Stomach (tissue), 8 donors: ENCODE measurements at regions not wholly inside any gene's neighbourhood (a gene's known extent, or its start where the extent isn't known, plus 50 kb on each side); places are given as distances from the start of the nearest gene placed in this dataset.

Experiments used
- DNase-seq, 2 donors: peaks; one replicate each; pipeline versions ENCODE4 v3.0.0 to v3.0.0-alpha.2; 2013 to 2019
- H3K27ac ChIP-seq, 5 donors: fragments of 200-600 bp in 4 of 5; sonication (generic) in 4 of 5; one replicate each; pipeline ENCODE4 v1.5.1; 2013 to 2019; ENCODE audit warnings: mild to moderate bottlenecking in 1 of 5, moderate library complexity in 1 of 5
- H3K27me3 ChIP-seq, 3 donors: fragments of 200-600 bp; sonication (generic); one replicate each; pipeline ENCODE4 v1.5.1; 2017 to 2019; ENCODE audit warnings: mixed run types in 1 of 3
- H3K36me3 ChIP-seq, 4 donors: fragments of 200-600 bp; sonication (generic); 1 replicate in 3 of 4; 2 replicates in 1 of 4; pipeline ENCODE4 v1.5.1; 2016 to 2019
- H3K4me1 ChIP-seq, 4 donors: fragments of 200-600 bp; sonication (generic); one replicate each; pipeline ENCODE4 v1.5.1; 2016 to 2019
- H3K4me3 ChIP-seq, 4 donors: fragments of 200-600 bp; sonication (generic) in 3 of 4; one replicate each; pipeline ENCODE4 v1.5.1; 2016 to 2019; ENCODE audit warnings: mild to moderate bottlenecking in 1 of 4
- H3K9me3 ChIP-seq, 4 donors: fragments of 200-600 bp; sonication (generic); one replicate each; pipeline ENCODE4 v1.5.1; 2016 to 2019
- CTCF ChIP-seq, 7 experiments: fragments of 450-650 bp in 4 of 7; fragments of 200-600 bp in 3 of 7; sonication (generic) in 3 of 7; IDR thresholded peaks; one replicate each; pipeline ENCODE4 v1.5.1; 2016 to 2019; ENCODE audit warnings: antibody characterized with exemption in 7 of 7, control low read depth in 2 of 7, mild to moderate bottlenecking in 1 of 7
- EP300 ChIP-seq: sonication (generic); formaldehyde crosslinking; IDR thresholded peaks from one replicate; pipeline ENCODE4 v1.6.1; 2017; ENCODE audit warnings: antibody characterized with exemption
- POLR2A ChIP-seq, 4 donors: fragments of 450-650 bp; IDR thresholded peaks; one replicate each; pipeline ENCODE4 v1.6.1; 2016; ENCODE audit warnings: antibody characterized with exemption in 4 of 4, control low read depth in 2 of 4, mild to moderate bottlenecking in 1 of 4, moderate library complexity in 1 of 4
- POLR2AphosphoS5 ChIP-seq, 3 donors: sonication (generic); formaldehyde crosslinking; IDR thresholded peaks; one replicate each; pipeline ENCODE4 v1.6.1; 2016; ENCODE audit warnings: antibody characterized with exemption in 3 of 3
- WGBS, 5 donors: extraction: QIAGEN DNeasy Blood & Tissue Kit in 3 of 5; methylation state at CpG; one replicate each; pipeline versions ENCODE4 v1.1.5 to v1.1.7; 2013 to 2018; 5-methylcytosine and 5-hydroxymethylcytosine counted together
- intact Hi-C: fragments of 100-400 bp; cut with DNase I; formaldehyde crosslinking; loops from one replicate; pipeline ENCODE4 v1.15.1; 2023; ENCODE audit warnings: low total_unique reads
- donor health status: healthy with polysubstance abuse.
- donor health status: Bipolar disorder and iron deficiency.
- donor health status: healthy.

DNA sequence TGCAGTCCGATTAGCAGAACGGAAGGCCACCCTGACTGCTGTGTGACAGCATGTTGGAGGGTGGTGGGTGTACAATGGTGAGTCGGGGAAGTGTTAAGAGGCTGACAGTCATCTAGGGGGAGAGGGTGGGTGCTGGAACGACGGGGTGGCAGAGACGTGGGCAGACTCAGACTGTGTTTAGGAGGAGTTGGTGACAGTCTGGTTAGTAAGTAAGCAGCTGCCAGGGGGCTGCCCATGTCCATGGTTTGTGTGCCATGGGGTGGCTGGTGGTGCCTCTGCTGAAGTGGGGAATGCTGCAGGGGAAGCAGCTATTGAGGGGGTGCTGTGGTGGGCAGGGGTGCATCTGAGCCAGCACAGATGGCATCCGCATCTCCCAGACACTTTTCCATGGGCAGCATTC lies 51.3 kb upstream of the BOD1 start:
- TF ChIP-seq POLR2A (IDR thresholded peaks at IDR 0.05) (no peak), POLR2AphosphoS5 (IDR thresholded peaks at IDR 0.05) (no peak), CTCF (IDR thresholded peaks at IDR 0.05) (no peak), EP300 (no peak)
- H3K4me3 ChIP-seq, result no peak overlapping the region
- H3K27me3 ChIP-seq, result no peaks in the 10 kb centered on the region
- no peak overlapping the region for H3K27ac ChIP-seq
- H3K4me1 ChIP-seq, result peaks cover 0 to 29% (median 9%) of the 10 kb centered on the region in 4 donors
- WGBS, 5 donors, result 84 to 91% (median 85%) methylated on average over 7 of the region's 7 CpGs
- H3K9me3 ChIP-seq, result peaks cover 0 to 9% (median 0%) of the 10 kb centered on the region in 4 donors
- H3K36me3 ChIP-seq, result no peaks in the 10 kb centered on the region
- intact Hi-C loops, result no loop called here
- no peak for DNase-seq

DNA sequence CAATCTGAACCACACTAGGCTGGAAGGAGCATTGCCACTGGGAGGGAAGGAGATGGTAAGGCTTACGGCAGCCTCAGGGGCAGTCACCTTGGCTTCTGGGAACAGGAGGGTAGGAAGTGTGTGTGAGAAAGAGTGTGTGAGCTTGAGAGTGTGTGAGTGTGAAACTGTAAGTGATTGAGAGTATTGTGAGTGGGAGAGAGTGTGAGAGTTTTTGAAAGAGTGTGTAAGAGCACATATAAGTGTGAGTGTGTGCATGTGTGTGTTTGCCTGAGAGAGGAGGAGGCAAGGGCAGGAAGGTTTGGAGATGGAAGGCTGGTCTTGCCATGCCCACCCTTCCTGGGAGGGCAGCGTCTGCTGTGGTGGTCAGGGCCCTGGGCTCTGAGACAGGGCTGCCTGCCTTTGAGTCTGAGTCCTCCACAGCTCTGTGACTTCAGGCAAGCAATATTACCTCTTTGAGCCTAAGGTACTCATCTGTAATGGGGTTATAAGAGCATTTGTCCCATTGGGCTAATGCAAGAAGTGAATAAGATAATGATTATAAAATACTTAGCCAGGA lies 51.9 kb upstream of the BOD1 start:
- Histone ChIP-seq H3K4me1 (peaks cover 0 to 35% (median 11%) of the 10 kb centered on the region in 4 donors), H3K27ac (no peak overlapping the region), H3K27me3 (no peaks in the 10 kb centered on the region), H3K9me3 (peaks cover 0 to 9% (median 0%) of the 10 kb centered on the region in 4 donors), H3K4me3 (no peak overlapping the region), H3K36me3 (no peaks in the 10 kb centered on the region)
- TF ChIP-seq POLR2A (IDR thresholded peaks at IDR 0.05) (no peak), CTCF (IDR thresholded peaks at IDR 0.05) (no peak), POLR2AphosphoS5 (IDR thresholded peaks at IDR 0.05) (no peak), EP300 (no peak)
- DNase-seq, result no peak
- WGBS, 5 donors, result 91 to 100% (median 96%) methylated on average over 2 of the region's 2 CpGs
- intact Hi-C loops, result no loop called here

DNA sequence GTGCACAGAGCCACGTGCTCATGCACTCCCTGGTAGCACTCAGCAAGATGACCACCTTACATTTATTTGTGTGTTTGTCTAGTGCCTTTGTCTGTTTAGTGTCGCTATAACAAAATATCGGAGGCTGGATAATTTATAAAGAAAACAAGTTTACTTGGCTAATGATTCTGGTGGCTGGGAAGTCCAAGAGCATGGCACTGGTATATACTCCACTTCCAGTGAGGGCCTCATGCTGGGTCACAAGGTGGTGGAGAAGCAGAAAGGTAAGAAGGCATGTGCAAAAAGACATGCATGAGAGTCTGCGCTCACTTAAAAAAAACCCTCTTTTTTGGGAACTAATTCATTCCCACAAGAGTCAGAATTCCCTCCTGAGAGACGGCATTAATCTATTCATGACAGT lies 52.5 kb upstream of the BOD1 start:
- TF ChIP-seq POLR2A (IDR thresholded peaks at IDR 0.05) (no peak), POLR2AphosphoS5 (IDR thresholded peaks at IDR 0.05) (no peak), CTCF (IDR thresholded peaks at IDR 0.05) (no peak), EP300 (no peak)
- peaks cover 0 to 9% (median 0%) of the 10 kb centered on the region in 4 donors for H3K9me3 ChIP-seq
- H3K27me3 ChIP-seq, result no peaks in the 10 kb centered on the region
- DNase-seq, result no peak
- intact Hi-C loops, result no loop called here
- no peaks in the 10 kb centered on the region for H3K36me3 ChIP-seq
- peaks cover 0 to 37% (median 14%) of the 10 kb centered on the region in 4 donors for H3K4me1 ChIP-seq
- H3K27ac ChIP-seq, result no peak overlapping the region
- WGBS, 5 donors, result 87 to 94% (median 93%) methylated on average over 5 of the region's 5 CpGs
- no peak overlapping the region for H3K4me3 ChIP-seq

DNA sequence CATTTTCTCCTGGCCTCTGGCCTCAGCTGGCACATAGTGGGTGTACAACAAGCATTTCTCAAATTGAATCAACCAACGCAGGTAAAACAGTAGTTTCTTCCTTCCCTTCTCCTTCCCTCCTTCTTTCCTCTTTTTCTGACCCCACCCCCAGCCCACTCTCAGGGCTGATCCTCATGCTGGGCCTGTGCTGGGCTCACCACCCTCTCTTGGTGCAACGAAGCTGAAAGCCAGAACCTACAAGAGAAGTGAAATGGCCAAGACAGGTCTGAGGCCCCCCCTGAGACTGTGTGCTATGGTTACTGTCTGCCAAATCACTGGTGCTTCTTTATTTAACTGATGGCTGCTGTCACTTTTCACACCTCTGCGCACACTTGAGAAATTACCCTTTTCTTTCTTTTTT lies 53.0 kb upstream of the BOD1 start:
- DNase-seq, result peak in 1 of 2 donors; percentile 18
- Histone ChIP-seq H3K27ac (no peak overlapping the region), H3K27me3 (no peaks in the 10 kb centered on the region), H3K9me3 (peaks cover 0 to 10% (median 0%) of the 10 kb centered on the region in 4 donors), H3K36me3 (no peaks in the 10 kb centered on the region), H3K4me3 (no peak overlapping the region), H3K4me1 (peaks cover 0 to 34% (median 14%) of the 10 kb centered on the region in 4 donors)
- intact Hi-C loops, result no loop called here
- WGBS, 5 donors, result 70 to 75% (median 73%) methylated on average over 3 of the region's 3 CpGs
- TF ChIP-seq POLR2AphosphoS5 (IDR thresholded peaks at IDR 0.05) (no peak), EP300 (no peak), POLR2A (IDR thresholded peaks at IDR 0.05) (no peak), CTCF (IDR thresholded peaks at IDR 0.05) (no peak)
